Omental fat pad (tissue), 3 donors: ENCODE measurements at regions not wholly inside any gene's neighbourhood (a gene's known extent, or its start where the extent isn't known, plus 50 kb on each side); places are given as distances from the start of the nearest gene placed in this dataset.

ENCODE experiments used
- ATAC-seq: fragments of 150-250 bp; one replicate; pipeline ENCODE4 v1.9.1; 2016; ENCODE audit warnings: mild to moderate bottlenecking, moderate library complexity; ENCODE audit not compliant: low FRiP score
- DNase-seq: peaks from one replicate; pipeline ENCODE4 v3.0.0-alpha.2; 2019; ENCODE audit warnings: low spot score
- CTCF ChIP-seq, 3 donors: fragments of 450-650 bp; IDR thresholded peaks; one replicate each; pipeline ENCODE4 v1.5.1; 2016 to 2017; ENCODE audit warnings: antibody characterized with exemption in 3 of 3, mild to moderate bottlenecking in 3 of 3, moderate library complexity in 2 of 3

DNA sequence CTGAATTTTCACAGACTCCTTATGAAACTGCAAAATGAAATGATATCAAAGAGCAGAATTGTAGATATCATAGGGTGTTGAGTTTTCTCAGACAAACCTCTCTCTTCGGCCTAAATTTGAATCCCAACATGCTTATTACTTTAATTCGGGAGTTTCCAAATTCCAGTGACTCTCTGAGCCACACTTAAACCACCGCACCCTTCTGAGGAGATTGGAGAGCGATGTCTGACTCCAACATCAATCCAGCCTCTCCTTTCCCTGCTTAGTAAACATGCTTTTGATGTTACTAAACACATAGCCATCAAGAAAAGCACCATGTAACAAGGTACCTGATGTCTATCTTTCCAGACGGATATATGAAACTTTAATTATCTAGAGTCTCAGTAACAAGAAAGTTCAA, 103.1 kb upstream of the ARHGAP28 start:
- DNase-seq, result no peak
- TF ChIP-seq CTCF (IDR thresholded peaks at IDR 0.05), result no peak
- ATAC-seq, result no peak

DNA sequence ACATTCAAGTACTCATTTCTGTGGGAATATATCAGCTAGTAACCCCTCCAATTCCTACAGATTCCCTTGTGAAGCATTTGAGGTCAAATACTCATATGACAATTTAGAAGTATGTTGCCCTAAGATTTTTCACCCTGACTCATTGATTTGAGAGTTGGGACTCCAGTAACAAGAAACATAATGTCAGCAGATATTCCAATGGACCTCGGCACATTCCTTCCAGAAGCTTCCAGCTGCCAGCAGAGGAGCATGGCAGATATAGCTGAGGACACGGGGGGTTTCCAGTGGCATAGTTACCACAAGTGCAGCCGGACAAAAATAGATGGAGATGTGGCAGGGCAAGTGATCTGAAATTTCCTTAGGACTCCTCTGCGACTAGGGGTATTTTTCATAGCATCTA, 101.9 kb upstream of the ARHGAP28 start:
- TF ChIP-seq CTCF (IDR thresholded peaks at IDR 0.05), result no peak
- DNase-seq, result no peak
- no peak for ATAC-seq

DNA sequence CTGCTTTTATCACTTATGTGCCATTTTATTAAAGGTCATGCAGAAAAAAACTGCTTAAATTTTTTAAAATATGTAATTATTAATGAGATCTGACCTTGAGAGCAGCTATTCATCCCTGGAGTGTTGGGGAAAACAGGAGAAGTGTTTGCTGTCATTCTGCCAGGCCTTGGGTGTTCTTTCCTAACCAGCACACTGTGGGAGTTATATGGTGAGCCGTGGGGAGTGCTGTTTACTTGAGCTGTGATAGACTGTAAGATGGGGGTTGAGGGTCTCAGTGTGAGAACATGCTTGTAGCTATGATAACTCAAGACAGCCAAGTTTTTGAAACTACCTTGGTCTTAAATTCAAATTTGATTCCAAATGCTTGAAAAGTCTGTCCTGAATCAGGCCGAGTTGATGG, 101.3 kb upstream of the ARHGAP28 start:
- DNase-seq, result no peak
- no peak for ATAC-seq
- TF ChIP-seq CTCF (IDR thresholded peaks at IDR 0.05), result no peak

DNA sequence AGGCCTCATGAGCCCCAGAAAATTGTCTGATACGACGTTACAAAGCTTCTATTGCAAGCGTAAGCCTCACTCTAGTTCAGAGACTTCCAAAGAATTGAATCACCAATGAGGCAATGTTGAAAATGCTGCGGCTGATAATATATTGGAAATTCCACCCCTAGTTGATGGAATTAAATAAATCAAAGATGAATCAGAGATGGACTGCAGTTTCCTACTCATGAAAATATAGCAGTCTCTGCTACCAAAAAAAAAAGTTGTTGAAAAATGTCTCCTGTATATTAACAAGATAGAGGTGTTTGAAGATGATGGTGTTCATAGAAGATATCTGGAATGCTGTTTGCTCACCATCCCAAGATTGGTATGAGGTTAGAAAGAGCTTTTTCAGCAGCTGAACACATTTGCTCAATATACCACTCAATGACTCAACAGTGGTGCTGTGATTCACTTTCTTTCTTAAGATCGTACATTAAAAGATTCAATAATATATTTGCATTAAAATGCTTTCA, 99.8 kb upstream of the ARHGAP28 start:
- ATAC-seq, result peak; percentile 78
- TF ChIP-seq CTCF (IDR thresholded peaks at IDR 0.05), result no peak
- DNase-seq, result no peak

- TF ChIP-seq CTCF (IDR thresholded peaks at IDR 0.05), result no peak
- DNase-seq (no peak), ATAC-seq (no peak)
Measured at GRCh38 chr18:6633310-6633709, 96.2 kb upstream of the ARHGAP28 start.

DNA sequence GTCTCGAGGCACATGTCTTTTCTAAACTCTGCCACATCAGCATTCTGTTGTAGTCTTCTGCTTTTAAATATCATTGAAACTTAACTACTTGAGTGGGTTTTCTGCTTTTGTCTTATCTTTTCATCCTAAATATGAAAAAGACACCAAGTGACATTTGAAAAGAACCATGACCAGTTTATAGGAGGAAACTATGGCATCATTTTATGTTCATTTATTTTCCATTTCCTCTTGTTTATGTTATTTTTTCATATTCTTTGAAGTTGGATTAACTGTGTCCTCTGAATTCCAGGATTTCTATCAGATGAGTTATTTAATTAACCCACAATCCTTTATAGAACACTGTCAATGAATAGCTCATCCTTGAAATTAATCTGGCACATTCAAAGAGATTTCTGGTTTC, 93.4 kb upstream of the ARHGAP28 start:
- TF ChIP-seq CTCF (IDR thresholded peaks at IDR 0.05), result no peak
- DNase-seq (no peak), ATAC-seq (no peak)

GRCh38 chr18:6638447-6638846, 91.1 kb upstream of the ARHGAP28 start:
- DNase-seq (no peak), ATAC-seq (no peak)
- no peak for TF ChIP-seq CTCF (IDR thresholded peaks at IDR 0.05)
